Middle frontal gyrus (tissue), 1 donor: ENCODE measurements at regions not wholly inside any gene's neighbourhood (a gene's known extent, or its start where the extent isn't known, plus 50 kb on each side); places are given as distances from the start of the nearest gene placed in this dataset.
"Not testable (repeated sequence)": the region's sequence is repeated elsewhere in the genome, so short reads cannot be mapped to it uniquely, and the experiment has no call there.

ENCODE experiments used
- DNase-seq: peaks from one replicate; pipeline ENCODE4 v3.0.0-alpha.2; 2015; ENCODE audit warnings: low spot score; ENCODE audit errors: extremely low spot score

DNA sequence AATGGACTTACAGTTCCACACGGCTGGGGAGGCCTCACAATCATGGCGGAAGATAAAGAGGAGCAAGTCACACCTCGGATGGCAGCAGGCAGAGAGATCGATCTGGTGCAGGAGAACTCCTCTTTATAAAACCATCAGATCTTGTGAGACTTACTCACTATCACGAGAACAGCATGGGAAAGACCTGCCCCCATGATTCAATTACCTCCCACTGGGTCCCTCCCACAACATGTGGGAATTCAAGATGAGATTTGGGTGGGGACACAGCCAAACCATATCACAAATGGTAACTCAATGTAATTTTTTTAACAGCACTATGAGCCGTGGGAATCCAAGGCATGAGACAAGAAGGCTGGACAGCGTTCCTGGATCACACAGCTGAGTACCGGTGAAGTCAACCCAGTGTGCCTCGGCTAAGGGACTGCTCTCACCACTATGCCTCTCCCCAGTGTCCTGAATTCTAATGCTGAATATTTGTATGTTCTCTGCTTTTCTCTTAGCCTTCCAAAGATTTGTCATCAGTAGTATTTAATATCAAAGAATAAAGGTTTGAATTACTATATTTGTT, 84.3 kb downstream of the IRS2 start:
- DNase-seq = not testable (repeated sequence)

DNA sequence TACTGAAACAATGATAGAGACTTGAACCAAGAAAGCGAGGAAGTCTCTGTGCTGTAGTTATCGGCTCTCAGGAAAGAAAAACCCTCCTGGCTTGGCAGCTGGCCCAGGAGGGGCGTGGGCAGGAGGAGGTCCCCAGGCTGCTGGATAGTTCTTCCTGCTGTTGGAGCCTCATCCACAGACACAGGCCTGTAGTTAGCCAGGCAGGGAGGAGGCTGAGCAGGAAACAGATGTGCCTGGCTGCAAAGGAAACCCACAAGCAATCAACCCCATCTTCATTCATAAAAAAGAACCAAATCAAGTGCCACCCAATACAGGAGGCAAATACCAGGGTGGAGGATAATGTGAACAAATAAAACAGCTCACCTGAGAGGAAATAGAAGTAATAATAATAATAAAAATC, 86.2 kb downstream of the IRS2 start:
- DNase-seq = no peak

DNA sequence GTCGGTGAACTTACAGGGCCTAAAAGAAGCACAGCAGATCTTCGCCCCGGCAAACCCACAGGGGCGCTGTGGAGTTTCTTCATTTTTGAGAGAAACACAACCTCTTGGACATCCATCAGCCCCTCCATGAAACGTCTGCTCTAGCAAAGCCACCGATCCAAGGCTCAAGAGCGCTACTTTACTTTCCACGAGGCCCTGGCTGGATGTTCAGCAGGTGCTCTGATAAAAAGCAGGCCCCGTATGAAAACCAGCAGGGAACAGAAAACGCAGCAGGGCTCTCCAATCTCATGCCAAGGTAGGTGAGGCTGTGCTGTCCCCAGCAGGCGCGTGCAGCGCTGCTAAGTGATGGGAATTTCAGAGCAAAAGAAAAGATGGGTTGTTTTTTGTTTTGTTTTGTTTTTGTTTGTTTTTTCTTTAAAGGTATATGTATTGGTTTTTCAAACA, 86.7 kb downstream of the IRS2 start:
- no peak for DNase-seq

DNA sequence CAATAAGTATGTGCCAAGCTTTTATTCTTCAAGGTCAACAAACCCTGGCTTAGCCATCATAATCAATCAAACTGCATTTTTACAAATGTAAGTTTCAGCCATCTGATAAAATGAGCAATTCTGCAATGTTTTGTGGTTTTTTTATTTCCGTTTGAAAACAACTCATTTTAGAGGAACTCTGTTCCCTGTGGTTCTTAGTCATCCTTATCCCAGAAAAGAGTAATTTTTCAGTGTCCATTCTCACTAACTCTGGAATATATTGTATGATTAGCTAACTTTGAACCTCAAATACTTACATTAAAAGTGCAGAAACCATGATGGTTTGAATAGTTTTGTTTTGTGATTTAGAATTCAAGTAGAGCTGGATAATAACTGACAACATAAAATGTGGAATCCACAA, 87.6 kb downstream of the IRS2 start:
- DNase-seq = no peak

DNA sequence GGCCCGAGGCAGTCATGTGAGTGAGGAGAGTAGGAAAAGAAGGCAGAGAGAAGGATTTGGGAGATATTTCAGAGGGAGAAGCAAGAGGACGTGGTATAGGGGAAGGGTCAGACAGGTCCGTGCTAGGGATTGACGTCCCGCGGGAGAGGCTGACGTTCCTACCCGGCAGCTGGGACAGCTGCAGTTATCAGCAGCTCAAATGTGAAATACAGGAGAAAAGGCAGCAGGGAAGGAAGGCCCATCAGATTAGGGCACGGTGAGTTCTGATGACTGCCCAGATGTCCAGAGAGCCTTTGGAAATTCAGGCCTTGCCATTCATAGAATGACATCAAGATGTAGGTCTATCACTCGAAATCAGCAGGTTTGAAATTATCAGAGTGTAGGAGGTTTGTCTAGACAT, 88.4 kb downstream of the IRS2 start:
- DNase-seq = no peak

DNA sequence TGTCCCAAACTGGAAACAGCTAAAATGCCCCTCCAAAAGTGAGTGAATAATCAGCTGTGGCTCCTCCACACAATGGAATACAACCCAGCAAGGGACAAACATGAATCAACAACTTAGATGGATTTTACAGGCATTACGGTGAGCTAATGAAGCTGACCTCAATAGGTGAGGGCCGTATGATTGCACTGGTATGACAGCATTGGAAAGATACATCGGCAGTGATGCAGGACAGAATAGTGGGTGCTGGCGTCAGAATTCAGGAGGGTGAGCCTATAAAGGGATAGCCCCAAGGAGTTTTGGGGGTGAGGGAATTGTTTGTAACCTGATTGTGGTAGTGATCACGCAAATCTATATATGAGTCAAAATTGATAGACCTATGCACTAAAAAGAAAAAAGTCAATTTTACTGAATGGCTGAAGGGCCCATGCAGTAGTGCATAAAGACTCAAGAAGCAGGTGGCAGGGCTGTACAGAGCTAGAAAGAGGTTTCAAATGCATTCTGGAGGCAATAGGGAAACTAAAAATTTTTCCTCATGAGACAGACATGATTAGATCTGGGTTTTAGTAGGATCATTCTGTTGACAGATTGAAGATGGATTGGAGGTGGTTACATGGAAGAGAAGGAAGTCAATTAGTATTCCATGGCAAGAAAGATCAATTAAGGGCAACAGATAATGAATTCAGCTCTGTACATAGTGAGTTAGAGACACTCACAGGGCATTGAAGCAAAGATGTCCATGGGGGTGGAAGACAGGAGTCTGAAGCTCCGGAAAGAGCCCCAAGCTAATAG, 90.8 kb downstream of the IRS2 start:
- DNase-seq = no peak

DNA sequence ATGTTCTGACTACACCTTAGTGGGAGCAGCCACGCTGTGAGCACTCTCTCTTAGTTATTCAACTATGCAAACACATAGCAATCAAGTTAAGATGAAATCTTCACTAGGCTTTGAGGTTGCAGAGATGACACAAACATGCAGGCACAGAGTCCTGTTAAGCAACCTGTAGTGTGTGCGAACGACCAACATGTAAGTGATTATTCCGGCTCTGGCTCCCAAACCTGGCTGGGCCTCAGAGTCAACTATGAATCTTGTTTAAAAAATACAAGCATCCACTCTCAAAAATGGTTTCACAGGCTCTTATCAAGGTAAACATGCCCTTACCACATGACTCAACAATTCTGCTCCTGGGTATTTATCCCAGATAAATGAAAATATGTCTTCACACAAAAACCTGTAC, 91.4 kb downstream of the IRS2 start:
- DNase-seq = no peak

DNA sequence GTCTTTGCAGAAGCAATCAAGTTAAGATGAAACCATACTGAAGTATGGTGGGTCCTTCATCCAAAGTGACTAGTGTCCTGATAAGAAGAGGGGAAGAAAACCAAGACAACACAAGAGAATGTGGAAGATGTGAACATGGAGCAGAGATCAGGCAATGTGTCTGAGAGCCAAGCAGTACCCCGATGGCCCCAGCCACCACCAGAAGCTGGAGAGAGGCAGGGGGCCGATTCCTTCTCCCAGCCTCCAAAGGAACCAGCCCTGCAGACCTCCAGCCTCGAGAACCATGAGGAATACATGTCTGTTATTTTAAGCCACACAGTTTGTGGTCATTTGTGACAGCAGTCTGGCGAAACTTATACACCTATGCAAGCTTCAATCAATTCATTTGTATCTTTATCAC, 93.2 kb downstream of the IRS2 start:
- no peak for DNase-seq

DNA sequence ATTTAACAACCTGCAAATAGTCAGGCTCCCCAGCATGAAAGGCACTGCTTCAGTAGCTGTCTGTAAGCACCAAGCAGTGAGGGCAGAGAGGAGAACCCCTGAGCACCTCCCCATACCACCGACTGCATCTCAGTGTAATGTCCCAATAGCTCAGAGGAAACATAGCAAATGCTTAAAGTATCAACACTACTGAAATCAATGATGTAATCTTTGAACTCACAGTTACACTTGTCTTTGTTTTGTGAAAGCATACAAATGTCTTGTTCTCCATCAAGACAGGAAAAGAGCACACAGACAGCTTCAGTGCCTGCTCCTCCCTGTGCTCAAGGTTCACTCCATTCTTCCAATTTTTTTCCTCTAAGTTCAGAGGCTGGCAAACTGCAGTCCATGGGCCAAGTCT, 94.7 kb downstream of the IRS2 start:
- no peak for DNase-seq

DNA sequence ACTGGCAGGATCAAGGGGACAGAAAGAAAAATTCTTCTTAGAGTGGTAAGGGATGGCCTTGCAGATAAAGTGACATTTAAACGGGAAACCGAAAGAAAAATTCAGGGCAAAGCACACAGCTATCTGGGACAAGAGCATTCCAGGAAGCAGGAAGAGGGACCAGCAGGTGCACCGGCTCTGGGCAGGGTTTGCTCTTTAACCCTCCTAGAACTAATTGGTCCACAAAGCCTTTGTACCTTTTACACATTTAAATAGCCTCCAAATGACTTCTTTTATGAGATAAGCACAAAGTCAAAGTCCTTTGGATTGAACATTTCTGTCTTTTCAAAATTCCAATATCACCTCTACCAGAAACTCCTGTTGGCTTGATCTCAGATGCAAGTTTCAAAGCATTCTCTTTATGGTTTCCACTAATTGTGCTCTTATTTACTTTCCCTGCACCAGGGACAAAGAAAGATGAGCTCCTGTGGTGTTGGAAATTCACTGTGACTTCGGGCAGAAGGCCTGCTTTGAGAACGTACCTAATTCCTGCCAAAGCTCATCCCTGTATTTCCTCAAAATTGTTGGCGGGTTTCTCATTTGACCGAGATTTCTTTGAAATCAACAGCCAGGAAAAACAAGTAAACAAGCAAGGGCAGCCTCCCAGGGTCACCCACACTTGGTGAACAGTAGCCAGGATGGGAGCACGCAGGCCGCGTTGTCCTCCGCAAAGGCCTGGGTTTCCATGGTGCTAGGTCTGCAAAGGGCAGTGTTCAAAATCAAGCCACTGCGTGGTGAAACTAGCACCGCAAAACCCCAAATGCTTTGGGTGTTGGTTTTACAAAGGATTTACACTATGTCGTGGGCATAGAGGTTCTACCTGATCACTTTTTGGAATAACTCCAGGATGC, 98.6 kb downstream of the IRS2 start:
- DNase-seq = no peak

DNA sequence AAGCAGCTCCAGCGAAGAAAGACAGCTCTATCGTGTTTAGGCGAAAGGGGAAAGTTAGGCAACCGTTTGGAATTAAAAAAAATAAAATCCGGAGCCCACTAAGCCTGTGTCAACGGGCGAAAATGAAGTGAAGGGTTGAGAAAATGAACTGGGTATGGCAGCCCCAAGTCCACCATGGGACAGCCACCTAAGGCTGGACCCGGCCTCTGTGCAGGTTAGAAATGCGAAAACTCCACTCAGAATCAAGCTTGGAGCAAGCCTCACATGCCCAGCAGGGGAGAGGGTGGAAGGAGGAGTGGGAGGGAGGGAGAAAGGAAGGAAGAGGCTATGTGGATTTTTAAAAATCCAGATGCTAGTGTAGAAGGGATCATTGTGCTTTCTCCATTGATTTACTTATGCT, 101.2 kb downstream of the IRS2 start:
- DNase-seq = no peak

DNA sequence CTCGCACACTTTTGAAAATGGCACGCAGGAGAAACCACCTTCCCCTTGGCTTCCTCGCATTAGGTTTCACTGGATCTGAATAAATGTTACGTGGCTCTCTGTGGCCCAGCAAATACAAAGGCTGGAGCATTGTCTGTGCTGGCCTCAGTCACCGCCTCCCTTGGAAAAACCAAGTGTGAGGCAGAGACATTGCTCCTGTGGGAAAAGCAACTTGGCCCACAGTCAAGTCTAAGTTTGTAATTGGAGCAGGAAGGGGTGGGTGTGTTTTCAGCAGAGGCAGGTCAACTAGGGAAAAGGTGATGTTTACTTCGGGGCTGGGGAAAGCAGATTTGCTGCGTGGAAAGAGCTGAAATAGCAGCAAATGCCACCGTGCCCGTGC, 101.6 kb downstream of the IRS2 start:
- no peak for DNase-seq

DNA sequence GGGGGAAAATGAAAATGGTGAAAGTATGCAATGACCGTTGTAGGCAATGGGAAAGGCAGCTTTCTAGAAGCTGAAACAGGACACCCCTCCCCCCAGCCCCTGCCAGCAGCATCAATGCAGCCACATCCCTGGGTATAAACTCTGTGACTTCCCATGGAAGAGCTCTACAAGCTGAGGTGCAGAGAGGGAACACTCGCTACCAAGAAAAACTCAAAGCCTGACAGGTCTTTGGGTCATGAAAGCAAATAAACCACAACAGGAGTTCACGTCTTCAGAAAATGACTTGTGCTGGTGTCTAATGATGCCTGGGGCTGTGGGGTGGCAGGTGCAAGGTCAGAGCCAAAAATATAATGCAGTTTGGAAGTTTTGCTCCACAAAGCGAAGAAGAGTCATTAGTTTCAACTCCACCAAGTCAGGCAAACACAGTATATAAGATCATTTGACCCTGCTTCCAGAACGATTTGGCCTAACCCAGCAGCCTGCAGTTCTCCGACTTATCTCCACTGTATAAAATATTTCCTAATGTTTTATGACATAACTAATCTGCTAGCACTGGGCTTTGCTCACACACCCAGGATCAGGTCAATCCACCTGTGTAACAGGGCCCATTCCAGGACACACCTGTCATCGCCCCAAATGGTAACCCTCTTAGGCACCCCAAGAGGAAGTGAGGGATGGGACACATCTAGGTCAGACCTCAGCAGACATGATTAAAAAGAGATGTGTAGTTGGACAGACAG, 102.1 kb downstream of the IRS2 start:
- no peak for DNase-seq

DNA sequence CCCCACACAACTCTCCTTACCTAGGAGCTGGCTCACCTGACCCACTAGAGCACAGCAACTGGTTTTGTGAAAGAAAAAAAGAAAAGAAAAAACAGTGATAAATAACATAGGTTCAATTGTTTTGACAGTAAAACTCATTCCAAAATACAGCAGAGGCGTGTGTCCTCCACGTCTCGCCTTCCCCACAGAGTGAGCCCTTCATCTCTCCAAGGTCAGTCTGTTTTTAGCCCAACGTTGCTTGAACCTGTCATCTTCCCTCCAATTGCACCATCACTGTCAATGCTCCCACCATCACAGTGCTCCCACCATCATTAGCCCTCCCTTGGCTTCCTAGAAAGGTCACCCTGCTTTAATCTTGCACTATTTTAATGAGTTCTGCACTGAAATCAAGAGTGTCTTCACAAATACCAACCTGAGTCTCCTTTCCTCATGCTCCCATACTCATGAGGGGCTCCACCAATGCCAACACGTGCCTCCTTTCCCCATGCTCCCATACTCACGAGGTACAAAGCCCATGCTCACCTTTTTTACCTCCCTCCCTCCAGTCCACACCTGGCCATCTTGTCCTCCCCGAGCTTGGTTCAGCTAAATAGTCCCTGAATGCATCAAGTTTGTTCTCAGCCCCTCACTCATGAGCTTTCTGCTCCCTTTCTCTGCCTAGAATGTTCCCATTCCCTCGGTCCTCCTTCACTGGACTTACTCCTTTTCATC, 103.7 kb downstream of the IRS2 start:
- DNase-seq = no peak

DNA sequence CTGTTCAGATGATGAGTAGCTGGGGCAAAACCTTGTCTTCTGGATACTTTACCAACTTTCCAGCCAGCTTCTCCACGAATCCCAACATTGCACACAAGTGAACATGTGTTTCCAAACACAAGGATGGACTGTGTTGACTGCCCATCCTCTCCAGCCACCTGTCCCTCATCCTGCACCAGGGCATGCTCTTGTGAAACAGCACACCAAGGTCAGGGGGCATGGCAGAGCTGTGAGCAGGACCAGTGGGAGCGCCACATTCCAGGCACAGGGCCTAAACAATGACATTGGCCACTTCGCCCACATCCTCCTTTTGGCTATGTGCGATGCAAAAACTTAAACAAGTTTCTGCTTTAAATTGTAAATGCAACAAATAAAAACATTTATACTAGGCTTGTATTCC, 105.5 kb downstream of the IRS2 start:
- no peak for DNase-seq

DNA sequence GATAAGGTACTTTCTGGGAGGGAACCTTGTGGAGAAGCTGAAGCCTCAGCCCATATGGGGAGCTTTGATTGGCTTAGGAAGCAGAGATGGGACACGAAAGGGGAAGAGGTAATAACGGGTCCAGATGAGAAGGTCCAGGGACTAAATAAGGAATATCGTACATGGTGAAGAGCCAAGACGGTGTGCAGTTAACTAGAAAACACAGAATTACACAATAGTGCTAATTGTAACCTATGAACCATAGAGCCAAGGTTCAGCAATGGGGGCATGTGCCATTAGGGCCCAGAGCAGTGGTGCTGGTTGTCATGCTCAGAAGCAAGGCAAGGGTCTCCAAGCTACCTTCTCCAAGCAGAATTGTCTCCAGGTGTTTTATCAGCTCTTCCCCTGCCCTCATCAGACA, 106.1 kb downstream of the IRS2 start:
- no peak for DNase-seq

DNA sequence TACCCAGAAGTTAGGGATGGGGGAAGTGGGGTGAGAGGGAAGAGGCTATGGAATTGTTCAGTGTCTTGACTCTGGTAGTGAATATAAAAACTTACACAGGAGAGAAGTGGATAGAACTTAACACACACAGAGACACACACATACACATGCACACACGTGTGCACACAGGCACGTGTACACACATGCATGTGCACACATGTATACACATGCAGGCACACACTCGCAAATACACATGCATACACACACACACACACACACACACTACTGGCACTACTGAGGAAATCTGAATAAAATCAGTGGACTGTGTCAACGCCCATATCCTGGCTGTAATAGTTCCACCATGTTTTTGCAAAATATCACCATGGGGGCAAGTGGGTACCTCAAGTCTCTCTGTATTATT, 107.9 kb downstream of the IRS2 start:
- no peak for DNase-seq

DNA sequence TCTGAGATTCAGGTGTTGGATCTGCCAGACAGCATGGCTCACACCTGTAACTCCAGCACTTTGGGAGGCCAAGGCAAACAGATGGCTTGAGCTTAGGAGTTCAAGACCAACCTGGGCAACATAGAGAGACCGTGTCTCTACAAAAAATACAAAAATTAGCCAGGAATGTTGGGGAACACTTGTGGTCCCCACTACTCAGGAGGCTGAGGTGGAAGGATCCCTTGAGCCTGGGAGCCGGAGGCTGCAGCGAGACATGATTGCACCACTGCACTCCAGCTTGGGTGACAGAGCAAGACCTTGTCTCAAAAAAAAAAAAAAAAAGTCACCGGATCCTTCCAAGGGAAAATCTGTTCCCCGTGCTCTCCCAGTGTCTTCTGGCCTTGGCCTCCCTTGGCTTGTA, 109.2 kb downstream of the IRS2 start:
- DNase-seq = no peak

DNA sequence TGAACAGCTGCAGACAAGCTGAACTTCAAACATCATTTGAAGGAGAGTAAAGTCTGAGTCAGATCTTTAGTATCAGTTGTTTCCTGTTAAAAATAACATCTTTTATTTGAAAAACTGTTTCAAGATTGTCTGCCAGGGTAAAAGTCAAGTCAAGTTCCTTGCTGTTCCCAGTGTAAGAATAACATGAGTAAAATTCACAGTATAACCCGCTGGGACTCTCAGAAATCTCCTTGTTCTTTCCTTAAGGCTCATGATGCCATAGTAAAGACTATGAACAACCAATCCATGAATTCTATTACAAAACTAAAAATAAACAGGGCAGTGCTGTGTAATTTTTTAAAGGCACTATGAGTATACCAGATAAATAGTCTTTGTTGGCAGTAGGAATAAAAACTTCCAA, 112.9 kb downstream of the IRS2 start:
- DNase-seq = no peak

DNA sequence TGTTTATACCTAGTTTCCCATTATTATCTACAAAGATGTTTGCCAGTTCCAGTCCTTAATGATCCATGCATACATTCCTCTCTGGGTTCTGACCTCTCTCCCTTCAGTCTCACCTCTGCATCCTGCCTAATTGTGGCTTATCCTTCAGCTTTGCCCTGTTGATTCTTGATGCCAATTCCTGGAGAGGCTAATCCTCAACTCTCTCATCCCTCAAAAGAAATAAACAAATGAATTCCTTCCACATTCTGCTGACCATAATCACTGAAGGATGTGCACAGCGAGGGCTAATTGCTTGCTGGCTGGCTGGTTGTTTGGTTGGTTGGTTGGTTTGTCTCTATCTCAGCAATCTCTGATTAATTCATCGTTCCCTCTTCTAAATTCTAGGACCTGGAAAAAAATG, 113.8 kb downstream of the IRS2 start:
- DNase-seq = no peak

DNA sequence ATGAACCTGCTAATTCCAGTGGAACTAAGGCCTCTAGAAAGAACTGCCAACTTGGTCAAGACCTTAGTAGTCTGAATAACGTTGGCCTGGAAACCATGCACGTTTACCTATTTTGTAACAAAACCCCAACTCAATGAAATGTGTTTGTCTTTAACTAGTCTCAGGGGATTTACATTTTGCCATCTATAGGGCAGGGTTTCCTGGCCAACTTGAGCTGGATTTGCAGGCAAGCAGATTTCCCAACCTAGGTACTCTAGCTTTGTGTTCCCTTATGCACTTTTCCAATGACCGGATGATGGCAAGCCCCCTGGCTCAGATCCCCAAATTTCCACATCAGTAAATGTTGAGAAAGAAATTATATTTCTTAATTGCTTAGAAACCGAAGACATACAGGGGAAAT, 114.5 kb downstream of the IRS2 start:
- DNase-seq = no peak
